GM19324 (cell line): ENCODE measurements at regions not wholly inside any gene's neighbourhood (a gene's known extent, or its start where the extent isn't known, plus 50 kb on each side); places are given as distances from the start of the nearest gene placed in this dataset.

Experiments used
- ATAC-seq: cut with Tn5 transposase; IDR thresholded peaks from one replicate; pipeline ENCODE4 v1.9.1; 2021; ENCODE audit warnings: mild to moderate bottlenecking, moderate library complexity; ENCODE audit not compliant: unreplicated experiment, low FRiP score

- no peak for ATAC-seq
Measured at GRCh38 chr2:59726228-59727120, 827.0 kb downstream of the BCL11A start.

GRCh38 chr2:59724746-59725145 lies 828.7 kb downstream of the BCL11A start:
- ATAC-seq = no peak

- ATAC-seq = no peak
Measured at GRCh38 chr2:59720296-59720866, 833.1 kb downstream of the BCL11A start.

GRCh38 chr2:59713577-59713976 lies 839.9 kb downstream of the BCL11A start:
- ATAC-seq = peak; percentile 60

- ATAC-seq = no peak
Measured at GRCh38 chr2:59711121-59711520, 842.3 kb downstream of the BCL11A start.

GRCh38 chr2:59706729-59707128 lies 846.7 kb downstream of the BCL11A start:
- ATAC-seq = no peak

- ATAC-seq = no peak
Measured at GRCh38 chr2:59703796-59704195, 849.7 kb downstream of the BCL11A start.

GRCh38 chr2:59702026-59702425 lies 851.4 kb downstream of the BCL11A start:
- no peak for ATAC-seq

- ATAC-seq = no peak
Measured at GRCh38 chr2:59701271-59701994, 852.0 kb downstream of the BCL11A start.

- ATAC-seq = no peak
Measured at GRCh38 chr2:59694176-59694575, 859.3 kb downstream of the BCL11A start.

- ATAC-seq = no peak
Measured at GRCh38 chr2:59693231-59693959, 860.1 kb downstream of the BCL11A start.

GRCh38 chr2:59691518-59692190 lies 861.8 kb downstream of the BCL11A start:
- ATAC-seq = no peak

- ATAC-seq = no peak
Measured at GRCh38 chr2:59690849-59691248, 862.6 kb downstream of the BCL11A start.

- ATAC-seq = no peak
Measured at GRCh38 chr2:59684771-59685166, 868.7 kb downstream of the BCL11A start.

GRCh38 chr2:59684116-59684770 lies 869.2 kb downstream of the BCL11A start:
- ATAC-seq = no peak

GRCh38 chr2:59680863-59681262 lies 872.6 kb downstream of the BCL11A start:
- no peak for ATAC-seq

- no peak for ATAC-seq
Measured at GRCh38 chr2:59677158-59677557, 876.3 kb downstream of the BCL11A start.

- ATAC-seq = no peak
Measured at GRCh38 chr2:59674100-59674499, 879.4 kb downstream of the BCL11A start.

- ATAC-seq = no peak
Measured at GRCh38 chr2:59665021-59665420, 888.4 kb downstream of the BCL11A start.
